ENCODE measurements at regions not wholly inside any gene's neighbourhood (a gene's known extent, or its start where the extent isn't known, plus 50 kb on each side); places are given as distances from the start of the nearest gene placed in this dataset.

DNA sequence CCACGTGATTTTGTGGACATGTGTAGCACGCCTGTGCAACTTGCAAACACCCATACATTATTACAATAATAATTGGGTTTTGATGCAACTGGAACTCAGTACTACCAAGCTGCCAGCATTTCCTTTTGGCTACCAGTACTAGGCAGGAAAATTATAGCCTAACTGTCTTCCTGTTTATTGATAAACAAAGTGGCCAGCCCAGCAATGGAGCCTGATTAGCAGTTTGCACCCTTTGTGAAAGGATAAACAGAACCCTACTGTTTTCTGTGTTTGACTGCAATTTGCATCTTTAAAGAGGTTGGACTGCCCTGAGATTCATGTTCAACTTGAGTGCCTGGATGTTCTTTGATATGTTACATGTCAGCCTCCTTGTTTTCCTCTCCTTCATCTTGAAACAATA lies 173.9 kb downstream of the ZIC5 start:
- DNase-seq = no peak
- H3K9me3 Mint-ChIP-seq = no peaks in the 10 kb centered on the region
- peak overlapping the region; percentile 2 to 14; a peak in 3 of 5 replicates for H3K4me3 Mint-ChIP-seq
- Histone ChIP-seq H3K4me2 (ENCODE audit: insufficient read depth, insufficient read length, low read length) (peak overlapping the region; percentile 66), H4K5ac (ENCODE audit: insufficient read length, low read depth, low read length) (no peak overlapping the region), H4K20me1 (ENCODE audit: control insufficient read depth, insufficient read depth, insufficient read length) (no peaks in the 10 kb centered on the region), H4K91ac (ENCODE audit: insufficient read length, low read depth, low read length) (no peak overlapping the region), H3K4me1 (ENCODE audit: insufficient read depth, low read length) (peaks cover 8% of the 10 kb centered on the region; the same call in 1 of the 2 replicates), H2BK15ac (ENCODE audit: low read depth, low read length) (no peak overlapping the region), H3K27me3 (ENCODE audit: insufficient read depth, low read length) (no peaks in the 10 kb centered on the region), H3K4ac (ENCODE audit: low read depth, low read length) (no peak overlapping the region), H4K8ac (replicated peaks; ENCODE audit: insufficient read length, low read depth, low read length) (no peak overlapping the region), H3K9ac (ENCODE audit: extremely low read depth, insufficient read length, low read length) (no peak overlapping the region), H3K56ac (ENCODE audit: insufficient read length, low read depth, low read length) (no peak overlapping the region), H2BK20ac (ENCODE audit: low read depth, low read length, poor library complexity, severe bottlenecking) (no peak overlapping the region), H3K18ac (ENCODE audit: insufficient read length, low read depth, low read length) (no peak overlapping the region), H2BK12ac (ENCODE audit: insufficient read length, low read depth, low read length) (no peak overlapping the region), H3K79me1 (ENCODE audit: insufficient read depth, low read depth, low read length, poor library complexity, severe bottlenecking) (no peaks in the 10 kb centered on the region), H3K79me2 (ENCODE audit: insufficient read depth, low read length) (no peaks in the 10 kb centered on the region), H3K23ac (ENCODE audit: insufficient read length, low read depth, low read length) (no peak overlapping the region), H3K9me3 (ENCODE audit: control insufficient read depth, low read depth, low read length) (no peaks in the 10 kb centered on the region), H3K14ac (ENCODE audit: insufficient read depth, low read length) (no peak overlapping the region), H3K27ac (ENCODE audit: insufficient read length, low read depth, low read length) (no peak overlapping the region), H2BK120ac (ENCODE audit: low read depth, low read length, poor library complexity, severe bottlenecking) (no peak overlapping the region), H2AFZ (ENCODE audit: low read length) (no peak overlapping the region), H3T11ph (ENCODE audit: low read length) (no peak overlapping the region), H2AK5ac (ENCODE audit: insufficient read length, low read length) (no peak overlapping the region), H3K23me2 (ENCODE audit: insufficient read length, low read depth, low read length, poor library complexity, severe bottlenecking) (no peaks in the 10 kb centered on the region), H2BK5ac (ENCODE audit: insufficient read length, low read length) (no peak overlapping the region)
- no CpG with 5 or more reads among the region's 2 CpGs for WGBS (ENCODE audit: extremely low coverage, insufficient read length, low lambda C conversion rate)
- H3K4me1 Mint-ChIP-seq = peaks cover 52 to 58% of the 10 kb centered on the region in 2 experiments
- H3K36me3 Mint-ChIP-seq (ENCODE audit: insufficient read depth in 1 of 3, low read depth in 3 of 3) = no peaks in the 10 kb centered on the region; a peak in 1 of 7 replicates
- TF ChIP-seq, protein P1, sequence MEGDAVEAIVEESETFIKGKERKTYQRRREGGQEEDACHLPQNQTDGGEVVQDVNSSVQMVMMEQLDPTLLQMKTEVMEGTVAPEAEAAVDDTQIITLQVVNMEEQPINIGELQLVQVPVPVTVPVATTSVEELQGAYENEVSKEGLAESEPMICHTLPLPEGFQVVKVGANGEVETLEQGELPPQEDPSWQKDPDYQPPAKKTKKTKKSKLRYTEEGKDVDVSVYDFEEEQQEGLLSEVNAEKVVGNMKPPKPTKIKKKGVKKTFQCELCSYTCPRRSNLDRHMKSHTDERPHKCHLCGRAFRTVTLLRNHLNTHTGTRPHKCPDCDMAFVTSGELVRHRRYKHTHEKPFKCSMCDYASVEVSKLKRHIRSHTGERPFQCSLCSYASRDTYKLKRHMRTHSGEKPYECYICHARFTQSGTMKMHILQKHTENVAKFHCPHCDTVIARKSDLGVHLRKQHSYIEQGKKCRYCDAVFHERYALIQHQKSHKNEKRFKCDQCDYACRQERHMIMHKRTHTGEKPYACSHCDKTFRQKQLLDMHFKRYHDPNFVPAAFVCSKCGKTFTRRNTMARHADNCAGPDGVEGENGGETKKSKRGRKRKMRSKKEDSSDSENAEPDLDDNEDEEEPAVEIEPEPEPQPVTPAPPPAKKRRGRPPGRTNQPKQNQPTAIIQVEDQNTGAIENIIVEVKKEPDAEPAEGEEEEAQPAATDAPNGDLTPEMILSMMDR (conservative IDR thresholded peaks at IDR 0.05) = no peak
- peak overlapping the region; percentile 66 to 90 (median 79) for H3K27ac Mint-ChIP-seq
- H3K27me3 Mint-ChIP-seq (ENCODE audit: low read depth) = no peaks in the 10 kb centered on the region

Measured in H9 (cell line).